OCI-LY1 (cell line): ENCODE measurements at regions not wholly inside any gene's neighbourhood (a gene's known extent, or its start where the extent isn't known, plus 50 kb on each side); places are given as distances from the start of the nearest gene placed in this dataset.

Source experiments
- EZH2 ChIP-seq: fragments of 200-600 bp; sonication (generic), shearing (Covaris generic); IDR thresholded peaks from 2 replicates; pipeline ENCODE4 v1.8.0; 2017; ENCODE audit warnings: borderline replicate concordance, mixed run types, mild to moderate bottlenecking, antibody characterized with exemption, low read length, moderate library complexity, mixed read lengths
- TF ChIP-seq, protein P1 (sequence below): fragments of 200-600 bp; sonication (generic), shearing (Covaris generic); IDR thresholded peaks from 2 replicates; pipeline ENCODE4 v1.5.1; 2017; ENCODE audit warnings: mild to moderate bottlenecking, antibody characterized with exemption, low read length, moderate library complexity, mixed read lengths

DNA sequence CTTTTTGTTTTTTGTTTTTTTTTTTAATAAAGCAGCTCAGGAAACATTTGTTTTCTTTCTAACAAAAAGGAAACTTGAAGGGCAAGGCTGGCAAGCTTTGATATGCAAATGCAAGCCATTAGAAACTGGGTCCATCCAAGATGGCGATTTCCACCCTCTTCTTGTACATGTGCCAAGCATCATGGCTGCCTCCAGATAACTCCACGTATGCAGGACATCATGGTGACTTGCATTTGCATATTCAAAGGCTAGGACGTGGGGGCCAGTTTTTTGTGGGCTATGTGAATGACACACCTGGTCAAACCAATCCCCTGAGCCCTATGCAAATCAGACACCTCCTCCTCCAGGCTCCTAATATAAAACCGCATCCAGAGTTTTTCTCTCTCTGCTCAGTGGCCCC is 692.6 kb downstream of the FAM133A start:
- TF ChIP-seq, protein P1, sequence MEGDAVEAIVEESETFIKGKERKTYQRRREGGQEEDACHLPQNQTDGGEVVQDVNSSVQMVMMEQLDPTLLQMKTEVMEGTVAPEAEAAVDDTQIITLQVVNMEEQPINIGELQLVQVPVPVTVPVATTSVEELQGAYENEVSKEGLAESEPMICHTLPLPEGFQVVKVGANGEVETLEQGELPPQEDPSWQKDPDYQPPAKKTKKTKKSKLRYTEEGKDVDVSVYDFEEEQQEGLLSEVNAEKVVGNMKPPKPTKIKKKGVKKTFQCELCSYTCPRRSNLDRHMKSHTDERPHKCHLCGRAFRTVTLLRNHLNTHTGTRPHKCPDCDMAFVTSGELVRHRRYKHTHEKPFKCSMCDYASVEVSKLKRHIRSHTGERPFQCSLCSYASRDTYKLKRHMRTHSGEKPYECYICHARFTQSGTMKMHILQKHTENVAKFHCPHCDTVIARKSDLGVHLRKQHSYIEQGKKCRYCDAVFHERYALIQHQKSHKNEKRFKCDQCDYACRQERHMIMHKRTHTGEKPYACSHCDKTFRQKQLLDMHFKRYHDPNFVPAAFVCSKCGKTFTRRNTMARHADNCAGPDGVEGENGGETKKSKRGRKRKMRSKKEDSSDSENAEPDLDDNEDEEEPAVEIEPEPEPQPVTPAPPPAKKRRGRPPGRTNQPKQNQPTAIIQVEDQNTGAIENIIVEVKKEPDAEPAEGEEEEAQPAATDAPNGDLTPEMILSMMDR = no peak
- TF ChIP-seq EZH2 = no peak
